ENCODE measurements at regions not wholly inside any gene's neighbourhood (a gene's known extent, or its start where the extent isn't known, plus 50 kb on each side); places are given as distances from the start of the nearest gene placed in this dataset.

GRCh38 chr2:222058819-222059445 lies 239.9 kb downstream of the PAX3 start:
- no peak for DNase-seq

- no peak for DNase-seq
Measured at GRCh38 chr2:222057347-222058073, 241.3 kb downstream of the PAX3 start.

GRCh38 chr2:222055328-222055727 lies 243.5 kb downstream of the PAX3 start:
- DNase-seq: no peak

- DNase-seq: peak; percentile 10
Measured at GRCh38 chr2:222054813-222055212, 244.0 kb downstream of the PAX3 start.

- no peak for DNase-seq
Measured at GRCh38 chr2:222052934-222053367, 245.8 kb downstream of the PAX3 start.

- no peak for DNase-seq
Measured at GRCh38 chr2:222050981-222051380, 247.8 kb downstream of the PAX3 start.

- DNase-seq: no peak
Measured at GRCh38 chr2:222049946-222050345, 248.9 kb downstream of the PAX3 start.

- DNase-seq: no peak
Measured at GRCh38 chr2:222043897-222044296, 254.9 kb downstream of the PAX3 start.

GRCh38 chr2:222042666-222043065 lies 256.1 kb downstream of the PAX3 start:
- no peak for DNase-seq

- no peak for DNase-seq
Measured at GRCh38 chr2:222040333-222040732, 258.5 kb downstream of the PAX3 start.

GRCh38 chr2:222039821-222040220 lies 259.0 kb downstream of the PAX3 start:
- DNase-seq: no peak

GRCh38 chr2:222038067-222038802 lies 260.6 kb downstream of the PAX3 start:
- DNase-seq: no peak

- DNase-seq: no peak
Measured at GRCh38 chr2:222037211-222037610, 261.6 kb downstream of the PAX3 start.

- DNase-seq: no peak
Measured at GRCh38 chr2:222034058-222034457, 264.7 kb downstream of the PAX3 start.

- no peak for DNase-seq
Measured at GRCh38 chr2:222033541-222033940, 265.3 kb downstream of the PAX3 start.

GRCh38 chr2:222025881-222026271 lies 272.9 kb downstream of the PAX3 start:
- DNase-seq: no peak

- DNase-seq: peak; percentile 21
Measured at GRCh38 chr2:222024932-222025880, 273.6 kb downstream of the PAX3 start.

GRCh38 chr2:222017252-222017850 lies 281.4 kb downstream of the PAX3 start:
- DNase-seq: peak; percentile 1

- DNase-seq: no peak
Measured at GRCh38 chr2:222013889-222014288, 284.9 kb downstream of the PAX3 start.

GRCh38 chr2:222000326-222000725 lies 298.5 kb downstream of the PAX3 start:
- DNase-seq: peak; percentile 52

- DNase-seq: peak; percentile 46
Measured at GRCh38 chr2:221999717-222000116, 299.1 kb downstream of the PAX3 start.

- no peak for DNase-seq
Measured at GRCh38 chr2:221999166-221999565, 299.6 kb downstream of the PAX3 start.
